ENCODE measurements at regions not wholly inside any gene's neighbourhood (a gene's known extent, or its start where the extent isn't known, plus 50 kb on each side); places are given as distances from the start of the nearest gene placed in this dataset.

GRCh38 chr7:46637793-46638735 is 717.0 kb upstream of the IGFBP3 start:
- no peak for TF ChIP-seq POLR2A (IDR thresholded peaks at IDR 0.05)
- TF ChIP-seq, protein P1, sequence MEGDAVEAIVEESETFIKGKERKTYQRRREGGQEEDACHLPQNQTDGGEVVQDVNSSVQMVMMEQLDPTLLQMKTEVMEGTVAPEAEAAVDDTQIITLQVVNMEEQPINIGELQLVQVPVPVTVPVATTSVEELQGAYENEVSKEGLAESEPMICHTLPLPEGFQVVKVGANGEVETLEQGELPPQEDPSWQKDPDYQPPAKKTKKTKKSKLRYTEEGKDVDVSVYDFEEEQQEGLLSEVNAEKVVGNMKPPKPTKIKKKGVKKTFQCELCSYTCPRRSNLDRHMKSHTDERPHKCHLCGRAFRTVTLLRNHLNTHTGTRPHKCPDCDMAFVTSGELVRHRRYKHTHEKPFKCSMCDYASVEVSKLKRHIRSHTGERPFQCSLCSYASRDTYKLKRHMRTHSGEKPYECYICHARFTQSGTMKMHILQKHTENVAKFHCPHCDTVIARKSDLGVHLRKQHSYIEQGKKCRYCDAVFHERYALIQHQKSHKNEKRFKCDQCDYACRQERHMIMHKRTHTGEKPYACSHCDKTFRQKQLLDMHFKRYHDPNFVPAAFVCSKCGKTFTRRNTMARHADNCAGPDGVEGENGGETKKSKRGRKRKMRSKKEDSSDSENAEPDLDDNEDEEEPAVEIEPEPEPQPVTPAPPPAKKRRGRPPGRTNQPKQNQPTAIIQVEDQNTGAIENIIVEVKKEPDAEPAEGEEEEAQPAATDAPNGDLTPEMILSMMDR (IDR thresholded peaks at IDR 0.05) = no peak
